ENCODE measurements at regions not wholly inside any gene's neighbourhood (a gene's known extent, or its start where the extent isn't known, plus 50 kb on each side); places are given as distances from the start of the nearest gene placed in this dataset.
"Not testable (repeated sequence)": the region's sequence is repeated elsewhere in the genome, so short reads cannot be mapped to it uniquely, and the experiment has no call there.

DNA sequence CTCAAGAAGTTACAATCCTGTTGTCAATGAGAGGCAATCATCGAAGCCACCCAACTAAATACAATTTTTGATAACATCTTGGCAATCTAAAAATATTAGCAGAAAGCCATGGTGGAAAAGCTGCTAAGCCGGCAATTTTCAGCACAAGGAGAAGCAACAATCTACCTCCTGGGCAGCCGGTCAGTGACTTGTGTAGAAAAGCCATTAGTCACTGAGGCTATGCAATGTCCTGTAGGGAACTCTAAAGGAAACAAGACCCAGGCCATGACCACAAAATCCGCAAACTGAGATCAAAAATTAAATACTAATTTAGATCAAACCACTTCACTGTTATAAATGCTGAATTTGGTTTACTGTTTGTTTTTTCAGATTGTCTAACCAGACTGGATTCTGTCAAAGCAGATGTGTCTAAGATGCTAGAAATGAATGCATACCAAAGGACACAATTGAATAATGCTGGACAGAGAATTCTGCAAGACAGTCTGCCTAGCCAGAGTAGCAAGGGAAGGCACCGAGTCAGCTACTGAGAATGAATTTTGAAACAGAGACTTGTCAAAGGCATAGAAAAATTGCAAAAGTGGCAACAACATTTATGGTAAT lies 384.8 kb downstream of the PRELID2 start:
- H3K4me3 ChIP-seq (ENCODE audit: control insufficient read depth in 1 of 2, extremely low read depth in 1 of 2, low read length in 1 of 2) = no peak overlapping the region
- no peaks in the 10 kb centered on the region for H3K9me3 ChIP-seq
- Mint-ChIP-seq H3K36me3 (no peaks in the 10 kb centered on the region), H3K27ac (no peak overlapping the region), H3K4me1 (no peaks in the 10 kb centered on the region), H3K4me3 (no peak overlapping the region), H3K9me3 (peaks cover 0 to 8% (median 2%) of the 10 kb centered on the region in 3 donors), H3K27me3 (no peaks in the 10 kb centered on the region)
- WGBS (ENCODE audit: insufficient coverage) = 100% methylated on average over 1 of the region's 5 CpGs
- no peaks in the 10 kb centered on the region for H3K36me3 ChIP-seq (ENCODE audit: control insufficient read depth in 2 of 2, extremely low read depth in 1 of 2, insufficient read depth in 1 of 2, low read length in 1 of 2)
- DNase-seq = no peak
- H3K4me1 ChIP-seq (ENCODE audit: control insufficient read depth in 1 of 2, extremely low read depth in 1 of 2, insufficient read depth in 2 of 2, low read length in 2 of 2) = no peaks in the 10 kb centered on the region
- CTCF ChIA-PET = no interaction called here
- POLR2A ChIA-PET = no interaction called here
- no peaks in the 10 kb centered on the region for H3K27me3 ChIP-seq (replicated peaks in 1 of 2; ENCODE audit: control insufficient read depth in 2 of 2, extremely low read depth in 1 of 2, insufficient read depth in 2 of 2, low read length in 1 of 2)
- no peak for ATAC-seq (replicated peaks in 1 of 4)
- H3K27ac ChIP-seq (ENCODE audit: low read length) = no peak overlapping the region

DNA sequence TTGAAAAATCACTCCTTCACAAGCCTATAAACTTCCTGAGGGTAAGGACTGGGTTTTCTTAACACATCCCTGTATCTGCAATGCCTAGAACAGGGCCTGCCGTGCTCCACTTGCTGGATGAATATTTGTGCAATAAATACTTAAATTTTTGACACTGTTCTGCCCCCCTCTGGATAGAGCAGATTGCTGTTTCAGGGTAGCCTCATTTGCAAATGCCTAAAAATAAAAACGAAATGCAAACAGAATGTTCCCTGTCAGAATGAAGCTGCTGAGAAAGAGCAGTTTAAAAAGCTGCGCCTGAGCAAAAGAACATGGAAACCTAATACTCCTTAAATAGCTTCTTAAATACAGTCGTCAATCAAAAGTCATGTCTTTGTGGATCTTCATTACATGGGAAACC lies 385.3 kb downstream of the PRELID2 start:
- Histone ChIP-seq H3K9me3 (no peaks in the 10 kb centered on the region), H3K27ac (ENCODE audit: low read length) (no peak overlapping the region), H3K36me3 (ENCODE audit: control insufficient read depth in 2 of 2, extremely low read depth in 1 of 2, insufficient read depth in 1 of 2, low read length in 1 of 2) (no peaks in the 10 kb centered on the region), H3K4me3 (ENCODE audit: control insufficient read depth in 1 of 2, extremely low read depth in 1 of 2, low read length in 1 of 2) (no peak overlapping the region), H3K27me3 (replicated peaks in 1 of 2; ENCODE audit: control insufficient read depth in 2 of 2, extremely low read depth in 1 of 2, insufficient read depth in 2 of 2, low read length in 1 of 2) (no peaks in the 10 kb centered on the region), H3K4me1 (ENCODE audit: control insufficient read depth in 1 of 2, extremely low read depth in 1 of 2, insufficient read depth in 2 of 2, low read length in 2 of 2) (no peaks in the 10 kb centered on the region)
- Mint-ChIP-seq H3K4me3 (no peak overlapping the region), H3K4me1 (no peaks in the 10 kb centered on the region), H3K9me3 (peaks cover 0 to 12% (median 6%) of the 10 kb centered on the region in 3 donors), H3K27me3 (no peaks in the 10 kb centered on the region), H3K36me3 (no peaks in the 10 kb centered on the region), H3K27ac (no peak overlapping the region)
- DNase-seq = no peak
- CTCF ChIA-PET = no interaction called here
- POLR2A ChIA-PET = no interaction called here
- no peak for ATAC-seq (replicated peaks in 1 of 4)
- 50% methylated on average over 3 of the region's 4 CpGs for WGBS (ENCODE audit: insufficient coverage)

DNA sequence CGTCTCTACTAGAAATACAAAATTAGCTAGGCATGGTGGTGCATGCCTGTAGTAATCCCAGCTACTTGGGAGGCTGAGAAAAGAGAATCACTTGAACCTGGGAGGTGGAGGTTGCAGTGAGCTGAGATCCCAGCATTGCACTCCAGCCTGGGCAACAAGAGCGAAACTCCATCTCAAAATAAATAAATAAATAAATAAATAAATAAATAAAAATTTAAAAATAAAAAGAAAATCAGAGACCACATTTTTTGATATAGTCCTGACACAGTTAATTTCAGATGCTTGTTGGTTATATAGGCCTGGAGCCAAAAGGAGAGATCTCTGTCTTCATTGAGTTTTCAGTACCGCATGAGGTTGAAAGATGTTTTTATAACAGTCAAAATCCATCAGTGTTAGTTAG lies 388.3 kb downstream of the PRELID2 start:
- CTCF ChIA-PET, H3K4me1 Mint-ChIP-seq: not testable (repeated sequence)

DNA sequence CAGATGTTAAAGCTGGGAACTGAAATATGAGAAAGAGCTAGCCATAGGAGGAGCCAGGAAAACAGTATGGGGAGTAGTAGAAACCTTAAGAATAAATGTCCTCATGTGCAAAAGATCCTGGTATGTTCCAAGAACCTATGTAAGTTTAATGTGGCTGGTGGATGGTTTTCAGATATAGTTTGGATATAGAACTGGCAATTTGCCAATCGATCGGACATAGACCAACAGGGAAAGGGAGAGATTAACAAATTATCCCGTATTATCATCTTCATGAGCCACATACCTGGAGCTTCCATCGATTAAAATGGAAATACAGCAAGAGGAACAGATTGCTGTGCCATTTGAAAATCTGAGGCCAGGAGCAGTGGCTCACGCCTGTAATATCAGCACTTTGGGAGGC lies 388.7 kb downstream of the PRELID2 start:
- Histone ChIP-seq H3K27ac (ENCODE audit: low read length) (no peak overlapping the region), H3K4me3 (ENCODE audit: control insufficient read depth in 1 of 2, extremely low read depth in 1 of 2, low read length in 1 of 2) (no peak overlapping the region), H3K36me3 (ENCODE audit: control insufficient read depth in 2 of 2, extremely low read depth in 1 of 2, insufficient read depth in 1 of 2, low read length in 1 of 2) (no peaks in the 10 kb centered on the region), H3K27me3 (replicated peaks in 1 of 2; ENCODE audit: control insufficient read depth in 2 of 2, extremely low read depth in 1 of 2, insufficient read depth in 2 of 2, low read length in 1 of 2) (no peaks in the 10 kb centered on the region), H3K4me1 (ENCODE audit: control insufficient read depth in 1 of 2, extremely low read depth in 1 of 2, insufficient read depth in 2 of 2, low read length in 2 of 2) (no peaks in the 10 kb centered on the region), H3K9me3 (no peaks in the 10 kb centered on the region)
- WGBS (ENCODE audit: insufficient coverage) = 96% methylated on average over 4 of the region's 5 CpGs
- no peak for ATAC-seq (replicated peaks in 1 of 4)
- H3K4me1 Mint-ChIP-seq = no peaks in the 10 kb centered on the region
- H3K27me3 Mint-ChIP-seq = no peaks in the 10 kb centered on the region
- peaks cover 0 to 12% (median 4%) of the 10 kb centered on the region in 3 donors for H3K9me3 Mint-ChIP-seq
- ChIA-PET POLR2A (no interaction called here), CTCF (no interaction called here)
- H3K27ac Mint-ChIP-seq = no peak overlapping the region
- H3K4me3 Mint-ChIP-seq = no peak overlapping the region
- no peak for DNase-seq
- H3K36me3 Mint-ChIP-seq = no peaks in the 10 kb centered on the region

More for the DNA sequence above, 388.3 kb downstream of the PRELID2 start:
- H3K36me3 Mint-ChIP-seq; H3K27ac Mint-ChIP-seq; DNase-seq; H3K9me3 ChIP-seq; H3K27me3 Mint-ChIP-seq; H3K4me1 ChIP-seq (ENCODE audit: control insufficient read depth in 1 of 2, extremely low read depth in 1 of 2, insufficient read depth in 2 of 2, low read length in 2 of 2); H3K36me3 ChIP-seq (ENCODE audit: control insufficient read depth in 2 of 2, extremely low read depth in 1 of 2, insufficient read depth in 1 of 2, low read length in 1 of 2); H3K4me3 ChIP-seq (ENCODE audit: control insufficient read depth in 1 of 2, extremely low read depth in 1 of 2, low read length in 1 of 2); ATAC-seq (replicated peaks in 1 of 4); H3K27ac ChIP-seq (ENCODE audit: low read length); H3K4me3 Mint-ChIP-seq; H3K27me3 ChIP-seq (replicated peaks in 1 of 2; ENCODE audit: control insufficient read depth in 2 of 2, extremely low read depth in 1 of 2, insufficient read depth in 2 of 2, low read length in 1 of 2): not testable (repeated sequence)
- POLR2A ChIA-PET = interaction anchor here in 1 of 2 donors (0.6 kb wide), 1 partner anchor 31 kb away, joined by 4 read pairs; no protein-coding TSS in a partner anchor
- peaks cover 0 to 12% (median 4%) of the 10 kb centered on the region in 3 donors for H3K9me3 Mint-ChIP-seq
- WGBS (ENCODE audit: insufficient coverage) = 100% methylated on average over 1 of the region's 3 CpGs

DNA sequence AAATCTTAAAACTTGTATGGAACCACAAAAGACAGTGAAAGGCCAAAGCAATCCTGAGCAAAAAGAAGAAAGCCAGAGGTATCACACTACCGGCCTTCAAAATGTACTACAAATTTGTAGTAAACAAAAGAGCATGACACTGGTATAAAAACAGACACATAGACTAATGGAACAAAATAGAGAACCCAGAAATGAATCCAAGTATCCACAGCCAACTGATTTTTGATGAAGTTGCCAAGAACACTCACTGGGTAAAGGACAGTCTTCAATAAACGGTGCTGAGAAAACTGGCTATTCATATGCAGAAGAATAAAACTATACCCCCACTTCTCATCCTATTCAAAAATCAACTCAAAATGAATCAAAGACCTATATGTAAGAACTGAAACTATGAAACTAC lies 390.1 kb downstream of the PRELID2 start:
- H3K36me3 ChIP-seq (ENCODE audit: control insufficient read depth in 2 of 2, extremely low read depth in 1 of 2, insufficient read depth in 1 of 2, low read length in 1 of 2) = no peaks in the 10 kb centered on the region
- ChIA-PET POLR2A (no interaction called here), CTCF (no interaction called here)
- no peak for ATAC-seq (replicated peaks in 1 of 4)
- Mint-ChIP-seq H3K27me3 (no peaks in the 10 kb centered on the region), H3K4me3 (no peak overlapping the region), H3K36me3 (no peaks in the 10 kb centered on the region), H3K9me3 (peaks cover 0 to 16% (median 4%) of the 10 kb centered on the region in 3 donors), H3K4me1 (no peaks in the 10 kb centered on the region), H3K27ac (no peak overlapping the region)
- H3K4me3 ChIP-seq (ENCODE audit: control insufficient read depth in 1 of 2, extremely low read depth in 1 of 2, low read length in 1 of 2) = no peak overlapping the region
- no peaks in the 10 kb centered on the region for H3K27me3 ChIP-seq (replicated peaks in 1 of 2; ENCODE audit: control insufficient read depth in 2 of 2, extremely low read depth in 1 of 2, insufficient read depth in 2 of 2, low read length in 1 of 2)
- DNase-seq = no peak
- no peaks in the 10 kb centered on the region for H3K9me3 ChIP-seq
- H3K4me1 ChIP-seq (ENCODE audit: control insufficient read depth in 1 of 2, extremely low read depth in 1 of 2, insufficient read depth in 2 of 2, low read length in 2 of 2) = no peaks in the 10 kb centered on the region
- H3K27ac ChIP-seq (ENCODE audit: low read length) = no peak overlapping the region
- 60% methylated on average over 1 of the region's 2 CpGs for WGBS (ENCODE audit: insufficient coverage)

DNA sequence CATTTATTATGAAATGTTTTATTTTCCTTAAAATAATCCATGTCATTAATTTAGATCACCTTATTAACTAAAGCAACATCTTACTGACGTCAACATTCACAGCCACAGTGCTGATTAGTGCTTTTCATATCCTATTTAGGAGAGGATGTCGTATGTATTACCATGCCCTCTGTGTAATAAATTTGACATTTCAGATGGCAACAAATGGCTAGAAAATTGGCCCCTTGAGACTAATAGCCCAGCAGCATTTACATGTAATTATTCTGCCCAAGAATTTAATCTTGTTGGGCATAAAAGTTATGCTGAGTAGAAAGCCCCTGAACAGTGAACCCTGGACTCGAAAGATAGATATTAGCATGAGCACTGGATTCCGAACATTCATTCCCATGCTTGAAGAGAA lies 391.2 kb downstream of the PRELID2 start:
- ATAC-seq (replicated peaks in 1 of 4) (no peak), DNase-seq (no peak)
- Histone ChIP-seq H3K36me3 (ENCODE audit: control insufficient read depth in 2 of 2, extremely low read depth in 1 of 2, insufficient read depth in 1 of 2, low read length in 1 of 2) (no peaks in the 10 kb centered on the region), H3K4me3 (ENCODE audit: control insufficient read depth in 1 of 2, extremely low read depth in 1 of 2, low read length in 1 of 2) (no peak overlapping the region), H3K27ac (ENCODE audit: low read length) (no peak overlapping the region), H3K9me3 (no peaks in the 10 kb centered on the region), H3K4me1 (ENCODE audit: control insufficient read depth in 1 of 2, extremely low read depth in 1 of 2, insufficient read depth in 2 of 2, low read length in 2 of 2) (no peaks in the 10 kb centered on the region), H3K27me3 (replicated peaks in 1 of 2; ENCODE audit: control insufficient read depth in 2 of 2, extremely low read depth in 1 of 2, insufficient read depth in 2 of 2, low read length in 1 of 2) (no peaks in the 10 kb centered on the region)
- WGBS (ENCODE audit: insufficient coverage) = 100% methylated on average over 1 of the region's 4 CpGs
- H3K27ac Mint-ChIP-seq = no peak overlapping the region
- ChIA-PET CTCF (no interaction called here), POLR2A (no interaction called here)
- H3K9me3 Mint-ChIP-seq = peaks cover 5 to 19% (median 7%) of the 10 kb centered on the region in 3 donors
- no peaks in the 10 kb centered on the region for H3K36me3 Mint-ChIP-seq
- no peak overlapping the region for H3K4me3 Mint-ChIP-seq
- H3K4me1 Mint-ChIP-seq = no peaks in the 10 kb centered on the region
- no peaks in the 10 kb centered on the region for H3K27me3 Mint-ChIP-seq

DNA sequence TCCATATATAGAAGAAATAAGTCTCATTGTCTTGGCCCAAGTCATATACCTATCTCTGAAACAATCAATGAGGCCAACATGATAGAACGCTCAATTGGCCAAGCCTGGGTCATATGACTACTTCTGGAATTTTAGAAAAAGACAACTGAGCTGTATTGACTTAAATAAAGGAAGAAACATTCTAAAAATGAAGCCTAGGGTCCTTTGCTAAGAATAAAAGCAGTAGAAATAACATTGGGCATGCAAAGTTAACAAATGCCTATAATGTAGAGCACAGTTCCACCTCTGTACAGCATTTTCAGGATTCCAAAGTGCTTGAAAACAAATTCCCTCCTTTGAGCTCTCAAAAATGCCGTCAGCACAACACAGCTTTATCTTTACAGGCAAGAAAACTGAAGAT lies 391.8 kb downstream of the PRELID2 start:
- Mint-ChIP-seq H3K4me3 (no peak overlapping the region), H3K9me3 (peaks cover 7 to 19% (median 8%) of the 10 kb centered on the region in 3 donors), H3K4me1 (no peaks in the 10 kb centered on the region), H3K36me3 (no peaks in the 10 kb centered on the region), H3K27ac (no peak overlapping the region), H3K27me3 (no peaks in the 10 kb centered on the region)
- Histone ChIP-seq H3K9me3 (no peaks in the 10 kb centered on the region), H3K36me3 (ENCODE audit: control insufficient read depth in 2 of 2, extremely low read depth in 1 of 2, insufficient read depth in 1 of 2, low read length in 1 of 2) (no peaks in the 10 kb centered on the region), H3K4me3 (ENCODE audit: control insufficient read depth in 1 of 2, extremely low read depth in 1 of 2, low read length in 1 of 2) (no peak overlapping the region), H3K27me3 (replicated peaks in 1 of 2; ENCODE audit: control insufficient read depth in 2 of 2, extremely low read depth in 1 of 2, insufficient read depth in 2 of 2, low read length in 1 of 2) (no peaks in the 10 kb centered on the region), H3K4me1 (ENCODE audit: control insufficient read depth in 1 of 2, extremely low read depth in 1 of 2, insufficient read depth in 2 of 2, low read length in 2 of 2) (no peaks in the 10 kb centered on the region), H3K27ac (ENCODE audit: low read length) (no peak overlapping the region)
- ATAC-seq (replicated peaks in 1 of 4) = no peak
- ChIA-PET POLR2A (no interaction called here), CTCF (no interaction called here)
- no CpG with 5 or more reads among the region's 2 CpGs for WGBS (ENCODE audit: insufficient coverage)
- no peak for DNase-seq
